Mammary epithelial cell (primary cell): ENCODE measurements at regions not wholly inside any gene's neighbourhood (a gene's known extent, or its start where the extent isn't known, plus 50 kb on each side); places are given as distances from the start of the nearest gene placed in this dataset.

Source experiments
- EZH2 ChIP-seq: IDR thresholded peaks from 2 replicates; pipeline ENCODE4 v1.6.1; 2012; ENCODE audit warnings: low read length, inconsistent platforms, borderline replicate concordance
- TF ChIP-seq, protein P1 (sequence below), 2 donors: IDR thresholded peaks in 1 of 2; conservative IDR thresholded peaks in 1 of 2; 2 replicates each; pipeline ENCODE4 v1.5.1; 2011 to 2012; ENCODE audit warnings: inconsistent platforms in 2 of 2, low read length in 2 of 2, mild to moderate bottlenecking in 2 of 2, control low read depth in 1 of 2, low read depth in 1 of 2; ENCODE audit not compliant: insufficient read depth in 1 of 2; ENCODE audit errors: extremely low read depth in 1 of 2

DNA sequence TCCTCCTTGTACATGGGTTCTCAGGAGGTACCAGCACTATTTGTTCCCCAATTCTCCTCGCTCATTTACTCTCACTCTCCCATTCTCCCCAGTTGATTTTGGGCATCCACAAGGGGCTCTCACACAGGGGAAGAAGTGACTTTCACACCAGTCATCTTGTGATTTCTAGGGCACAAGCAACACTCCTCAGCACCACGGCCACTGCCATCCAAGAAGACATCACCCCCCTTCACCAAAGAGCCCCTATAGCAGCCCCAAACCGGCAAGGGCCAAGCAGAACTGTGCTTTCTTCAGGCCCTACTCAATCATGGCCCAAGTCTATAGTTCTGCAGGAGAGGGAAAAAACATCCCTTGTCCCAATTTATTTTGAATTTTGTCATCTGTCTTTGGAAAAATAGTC lies 209.2 kb upstream of the ARL4C start:
- TF ChIP-seq, protein P1, sequence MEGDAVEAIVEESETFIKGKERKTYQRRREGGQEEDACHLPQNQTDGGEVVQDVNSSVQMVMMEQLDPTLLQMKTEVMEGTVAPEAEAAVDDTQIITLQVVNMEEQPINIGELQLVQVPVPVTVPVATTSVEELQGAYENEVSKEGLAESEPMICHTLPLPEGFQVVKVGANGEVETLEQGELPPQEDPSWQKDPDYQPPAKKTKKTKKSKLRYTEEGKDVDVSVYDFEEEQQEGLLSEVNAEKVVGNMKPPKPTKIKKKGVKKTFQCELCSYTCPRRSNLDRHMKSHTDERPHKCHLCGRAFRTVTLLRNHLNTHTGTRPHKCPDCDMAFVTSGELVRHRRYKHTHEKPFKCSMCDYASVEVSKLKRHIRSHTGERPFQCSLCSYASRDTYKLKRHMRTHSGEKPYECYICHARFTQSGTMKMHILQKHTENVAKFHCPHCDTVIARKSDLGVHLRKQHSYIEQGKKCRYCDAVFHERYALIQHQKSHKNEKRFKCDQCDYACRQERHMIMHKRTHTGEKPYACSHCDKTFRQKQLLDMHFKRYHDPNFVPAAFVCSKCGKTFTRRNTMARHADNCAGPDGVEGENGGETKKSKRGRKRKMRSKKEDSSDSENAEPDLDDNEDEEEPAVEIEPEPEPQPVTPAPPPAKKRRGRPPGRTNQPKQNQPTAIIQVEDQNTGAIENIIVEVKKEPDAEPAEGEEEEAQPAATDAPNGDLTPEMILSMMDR (conservative IDR thresholded peaks at IDR 0.05 in 1 of 2, IDR thresholded peaks at IDR 0.05 in 1 of 2; ENCODE audit: extremely low read depth in 1 of 2, insufficient read depth in 1 of 2, low read depth in 1 of 2, low read length in 2 of 2), result no peak
- TF ChIP-seq EZH2, result no peak
